Brain microvascular endothelial cell (primary cell): ENCODE measurements at regions not wholly inside any gene's neighbourhood (a gene's known extent, or its start where the extent isn't known, plus 50 kb on each side); places are given as distances from the start of the nearest gene placed in this dataset.

Experiments
- DNase-seq: peaks from one replicate; pipeline ENCODE4 v3.0.0-alpha.2; 2020
- H3K27ac ChIP-seq: fragments of 250-450 bp; sonication (Bioruptor Pico); 2 replicates; pipeline ENCODE4 v1.5.1; 2020; ENCODE audit warnings: mild to moderate bottlenecking, moderate library complexity
- H3K27me3 ChIP-seq: fragments of 250-450 bp; sonication (Bioruptor Pico); replicated peaks from 2 replicates; pipeline ENCODE4 v1.5.1; 2020; ENCODE audit warnings: mild to moderate bottlenecking
- H3K36me3 ChIP-seq: fragments of 250-450 bp; sonication (Bioruptor Pico); replicated peaks from 2 replicates; pipeline ENCODE4 v1.5.1; 2020; ENCODE audit warnings: mild to moderate bottlenecking
- H3K4me3 ChIP-seq: 2 replicates; pipeline ENCODE4 v1.5.1; 2011; ENCODE audit warnings: low read depth, mild to moderate bottlenecking, control low read depth, low read length, moderate library complexity
- CTCF ChIP-seq: IDR thresholded peaks from 2 replicates; pipeline ENCODE4 v1.5.1; 2011; ENCODE audit warnings: low read depth, mild to moderate bottlenecking, moderate library complexity, low read length, control low read depth, inconsistent platforms; ENCODE audit errors: missing control alignments
- in situ Hi-C: cut with HindIII; loops from 2 replicates; pipeline ENCODE4 v1.10.0; 2017; ENCODE audit warnings: low sequenced_read_pairs, low pct_ligation_motif_present

DNA sequence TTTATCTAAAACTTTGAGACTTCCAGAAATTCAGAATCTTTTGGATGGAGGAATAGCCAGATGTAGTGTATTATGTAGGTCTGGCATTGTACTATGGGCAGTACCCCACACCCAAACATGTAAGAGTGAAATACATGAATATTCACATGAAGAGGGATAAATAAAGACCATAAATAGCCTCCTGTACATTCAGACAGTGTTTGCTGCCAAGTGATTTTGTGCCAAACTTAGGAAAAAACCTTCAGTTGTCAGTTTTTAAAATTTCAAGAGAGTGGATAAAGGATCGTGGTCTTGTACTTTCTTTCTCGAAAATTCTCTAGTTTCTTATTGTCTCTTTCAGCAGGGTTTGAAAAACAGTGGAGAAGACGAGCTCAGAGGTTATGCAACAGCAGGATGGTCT, 150.3 kb upstream of the LARGE1 start:
- in situ Hi-C loops = no loop called here

DNA sequence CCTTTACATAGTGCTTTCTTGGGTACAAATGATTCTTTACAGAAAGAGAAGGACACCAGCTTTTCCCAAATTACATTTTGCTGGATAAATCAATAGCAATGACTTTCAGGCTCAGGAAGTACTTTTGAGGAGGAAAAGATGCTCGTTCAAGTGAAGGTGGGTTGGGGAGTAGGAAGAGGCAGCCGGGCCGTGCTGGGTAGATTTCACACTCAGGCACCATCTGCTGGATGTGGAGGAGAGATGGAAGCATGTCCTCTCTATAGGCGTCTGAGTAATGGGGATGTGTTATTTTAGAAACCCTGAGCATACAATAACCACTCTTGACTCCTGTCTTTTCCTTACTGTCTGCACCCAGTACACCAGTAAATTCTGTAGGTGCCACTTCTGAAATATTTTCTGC, 152.3 kb upstream of the LARGE1 start:
- H3K27ac ChIP-seq = no peak overlapping the region
- in situ Hi-C loops = no loop called here
- no peak for DNase-seq
- no peaks in the 10 kb centered on the region for H3K27me3 ChIP-seq
- H3K36me3 ChIP-seq = no peaks in the 10 kb centered on the region
- no peak for TF ChIP-seq CTCF
- no peak overlapping the region for H3K4me3 ChIP-seq

More for the DNA sequence above, 150.3 kb upstream of the LARGE1 start:
- DNase-seq = no peak
- H3K36me3 ChIP-seq = no peaks in the 10 kb centered on the region
- H3K27me3 ChIP-seq = no peaks in the 10 kb centered on the region
- no peak overlapping the region for H3K4me3 ChIP-seq
- no peak overlapping the region for H3K27ac ChIP-seq
- no peak for TF ChIP-seq CTCF

DNA sequence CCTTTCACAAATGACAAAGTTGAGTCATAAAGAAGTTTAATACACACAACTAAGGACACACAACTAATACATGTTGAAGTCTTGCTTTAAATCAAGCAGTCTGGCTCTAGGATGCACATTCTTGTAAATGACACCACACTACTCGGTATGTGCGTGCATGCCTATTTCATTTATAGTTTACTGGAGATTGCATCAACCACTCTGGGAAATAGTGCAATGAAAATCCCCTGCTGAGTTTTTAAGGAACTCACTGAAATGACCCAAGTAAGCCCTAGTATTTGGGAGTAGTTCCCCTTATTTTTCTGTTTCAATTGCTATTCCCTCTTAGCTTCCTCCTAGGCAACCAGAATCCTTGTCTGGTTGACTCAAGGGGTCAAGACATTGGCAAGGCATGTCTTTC, 160.2 kb upstream of the LARGE1 start:
- Histone ChIP-seq H3K27ac (no peak overlapping the region), H3K36me3 (no peaks in the 10 kb centered on the region), H3K27me3 (no peaks in the 10 kb centered on the region), H3K4me3 (no peak overlapping the region)
- no peak for DNase-seq
- in situ Hi-C loops = no loop called here
- no peak for TF ChIP-seq CTCF

DNA sequence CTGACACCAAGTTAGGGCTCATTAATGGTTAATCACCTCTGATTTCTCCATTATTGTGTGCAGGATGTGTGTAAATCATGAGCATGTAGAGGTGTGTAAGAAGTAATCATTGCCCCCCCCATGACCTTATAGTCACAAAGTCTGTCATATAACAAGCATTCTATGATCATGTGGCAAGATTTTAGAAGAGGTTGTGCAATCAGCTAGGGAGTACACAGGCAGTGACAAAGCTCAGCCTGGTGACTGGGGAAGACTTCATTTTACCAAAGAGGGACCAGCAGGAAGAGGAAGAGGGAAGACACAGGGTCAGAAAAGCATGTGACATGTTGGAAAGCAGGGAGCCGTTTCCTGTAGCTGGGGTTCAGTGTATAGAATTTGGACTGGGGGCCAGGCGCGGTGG, 176.5 kb upstream of the LARGE1 start:
- Histone ChIP-seq H3K27me3 (no peaks in the 10 kb centered on the region), H3K27ac (no peak overlapping the region), H3K4me3 (no peak overlapping the region), H3K36me3 (no peaks in the 10 kb centered on the region)
- no peak for DNase-seq
- in situ Hi-C loops = no loop called here
- no peak for TF ChIP-seq CTCF

- in situ Hi-C loops = no loop called here
- no peaks in the 10 kb centered on the region for H3K27me3 ChIP-seq
- H3K36me3 ChIP-seq = no peaks in the 10 kb centered on the region
- no peak overlapping the region for H3K27ac ChIP-seq
- H3K4me3 ChIP-seq = no peak overlapping the region
- no peak for DNase-seq
- no peak for TF ChIP-seq CTCF
Observed at GRCh38 chr22:34099278-34099677, 179.0 kb upstream of the LARGE1 start.

- Histone ChIP-seq H3K27ac (no peak overlapping the region), H3K27me3 (no peaks in the 10 kb centered on the region), H3K4me3 (no peak overlapping the region), H3K36me3 (no peaks in the 10 kb centered on the region)
- TF ChIP-seq CTCF = no peak
- DNase-seq = no peak
- in situ Hi-C loops = no loop called here
Observed at GRCh38 chr22:34102633-34103032, 182.4 kb upstream of the LARGE1 start.
